ENCODE measurements at regions not wholly inside any gene's neighbourhood (a gene's known extent, or its start where the extent isn't known, plus 50 kb on each side); places are given as distances from the start of the nearest gene placed in this dataset.

DNA sequence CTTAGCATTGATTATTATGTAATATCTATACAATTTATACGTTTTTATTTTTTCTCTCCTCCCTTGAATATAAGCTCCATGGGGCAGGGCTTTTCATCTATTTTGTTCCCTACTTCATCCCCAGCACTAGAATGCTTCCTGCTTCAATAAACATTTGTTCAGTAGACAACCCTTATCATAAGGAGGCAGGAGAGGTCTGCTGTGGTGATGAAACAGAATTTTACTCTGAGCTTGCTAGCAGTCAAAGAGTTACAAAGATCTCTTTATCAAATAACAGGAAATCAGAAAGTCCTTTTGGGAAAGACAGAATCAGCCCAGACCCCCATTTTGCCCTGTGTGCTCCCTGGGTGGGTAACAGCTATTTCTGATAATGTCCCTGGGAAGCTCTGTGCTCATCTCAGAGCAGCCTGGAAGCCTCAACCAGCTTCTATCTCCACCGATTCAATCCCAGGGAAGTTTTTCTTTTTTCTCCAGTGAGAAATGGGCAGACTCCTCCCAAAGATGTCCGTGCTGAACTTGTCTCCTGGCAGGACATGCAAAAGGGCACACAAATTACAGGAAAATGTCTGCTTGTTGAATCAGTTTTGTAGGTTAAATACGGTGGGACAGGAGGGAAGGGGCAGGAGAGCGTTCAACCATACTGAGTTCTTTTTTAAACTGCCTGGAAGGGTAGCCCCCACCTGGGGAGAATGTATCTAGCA lies 84.7 kb upstream of the PKDCC start:
- Histone ChIP-seq H3K4me3 (no peak overlapping the region), H3K4me1 (peaks cover 13 to 55% (median 33%) of the 10 kb centered on the region in 3 donors), H3K36me3 (no peaks in the 10 kb centered on the region), H3K27me3 (peaks cover 0 to 12% (median 0%) of the 10 kb centered on the region in 4 donors), H3K9me3 (no peaks in the 10 kb centered on the region), H3K27ac (peak overlapping the region in 2 of 4 donors; percentile 27 to 28)
- intact Hi-C loops (cut with DNase I), result no loop called here
- TF ChIP-seq, protein P1, sequence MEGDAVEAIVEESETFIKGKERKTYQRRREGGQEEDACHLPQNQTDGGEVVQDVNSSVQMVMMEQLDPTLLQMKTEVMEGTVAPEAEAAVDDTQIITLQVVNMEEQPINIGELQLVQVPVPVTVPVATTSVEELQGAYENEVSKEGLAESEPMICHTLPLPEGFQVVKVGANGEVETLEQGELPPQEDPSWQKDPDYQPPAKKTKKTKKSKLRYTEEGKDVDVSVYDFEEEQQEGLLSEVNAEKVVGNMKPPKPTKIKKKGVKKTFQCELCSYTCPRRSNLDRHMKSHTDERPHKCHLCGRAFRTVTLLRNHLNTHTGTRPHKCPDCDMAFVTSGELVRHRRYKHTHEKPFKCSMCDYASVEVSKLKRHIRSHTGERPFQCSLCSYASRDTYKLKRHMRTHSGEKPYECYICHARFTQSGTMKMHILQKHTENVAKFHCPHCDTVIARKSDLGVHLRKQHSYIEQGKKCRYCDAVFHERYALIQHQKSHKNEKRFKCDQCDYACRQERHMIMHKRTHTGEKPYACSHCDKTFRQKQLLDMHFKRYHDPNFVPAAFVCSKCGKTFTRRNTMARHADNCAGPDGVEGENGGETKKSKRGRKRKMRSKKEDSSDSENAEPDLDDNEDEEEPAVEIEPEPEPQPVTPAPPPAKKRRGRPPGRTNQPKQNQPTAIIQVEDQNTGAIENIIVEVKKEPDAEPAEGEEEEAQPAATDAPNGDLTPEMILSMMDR (IDR thresholded peaks at IDR 0.05), result no peak
- TF ChIP-seq POLR2A (IDR thresholded peaks at IDR 0.05), result no peak
- no peak for DNase-seq
- WGBS, 2 donors, result 74 to 84% methylated on average over 4 to 5 of the region's 5 CpGs

DNA sequence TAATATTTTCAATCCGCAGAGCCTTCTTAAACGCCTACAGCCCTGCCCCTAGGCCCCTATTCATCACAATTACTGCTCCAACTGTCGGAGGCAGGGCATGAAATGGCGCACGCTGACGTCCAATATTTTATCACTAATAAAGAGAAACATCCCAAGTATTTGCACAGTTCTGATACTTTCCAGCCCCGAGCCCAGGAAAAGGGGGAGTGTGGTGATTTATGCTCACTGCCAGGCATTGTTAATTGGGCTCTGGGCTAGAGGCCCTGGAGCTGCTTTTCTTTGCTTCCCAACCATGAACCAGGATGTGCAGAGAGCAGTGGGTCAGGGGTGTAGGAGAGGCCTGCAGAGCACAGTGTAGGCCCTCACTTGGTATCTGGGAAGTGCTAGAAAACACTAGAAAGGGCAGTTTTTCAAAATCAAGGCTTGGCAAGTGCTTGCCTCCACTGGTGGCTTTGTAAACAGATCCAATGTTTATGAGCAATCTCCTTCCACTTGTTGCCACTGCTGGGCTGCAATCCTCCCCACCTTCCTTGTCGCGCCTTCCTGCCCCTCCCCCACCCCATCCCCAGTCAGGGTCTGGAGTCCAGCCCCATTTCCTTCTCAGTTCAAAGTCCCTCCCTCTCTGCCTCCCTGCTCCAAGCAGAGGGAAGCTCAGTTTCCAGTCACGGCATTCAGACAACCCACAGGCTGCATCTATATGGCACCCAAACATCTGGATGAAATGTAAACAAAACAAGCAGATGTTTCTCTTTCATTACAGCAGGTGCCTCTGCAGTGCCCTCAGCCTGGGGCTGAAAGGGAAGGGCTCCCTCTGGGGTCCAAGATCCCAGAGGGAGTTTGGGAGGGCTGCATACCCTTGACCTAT lies 83.9 kb upstream of the PKDCC start:
- 49 to 76% methylated on average over 9 to 10 of the region's 10 CpGs for WGBS, 2 donors
- peaks cover 0 to 12% (median 0%) of the 10 kb centered on the region in 4 donors for H3K27me3 ChIP-seq
- intact Hi-C loops (cut with DNase I), result no loop called here
- TF ChIP-seq POLR2A (IDR thresholded peaks at IDR 0.05), result no peak
- TF ChIP-seq, protein P1 (IDR thresholded peaks at IDR 0.05), result no peak
- no peaks in the 10 kb centered on the region for H3K9me3 ChIP-seq
- no peak overlapping the region for H3K4me3 ChIP-seq
- peaks cover 13 to 51% (median 29%) of the 10 kb centered on the region in 3 donors for H3K4me1 ChIP-seq
- peak overlapping the region in 2 of 4 donors; percentile 28 to 47 for H3K27ac ChIP-seq
- no peaks in the 10 kb centered on the region for H3K36me3 ChIP-seq
- no peak for DNase-seq

DNA sequence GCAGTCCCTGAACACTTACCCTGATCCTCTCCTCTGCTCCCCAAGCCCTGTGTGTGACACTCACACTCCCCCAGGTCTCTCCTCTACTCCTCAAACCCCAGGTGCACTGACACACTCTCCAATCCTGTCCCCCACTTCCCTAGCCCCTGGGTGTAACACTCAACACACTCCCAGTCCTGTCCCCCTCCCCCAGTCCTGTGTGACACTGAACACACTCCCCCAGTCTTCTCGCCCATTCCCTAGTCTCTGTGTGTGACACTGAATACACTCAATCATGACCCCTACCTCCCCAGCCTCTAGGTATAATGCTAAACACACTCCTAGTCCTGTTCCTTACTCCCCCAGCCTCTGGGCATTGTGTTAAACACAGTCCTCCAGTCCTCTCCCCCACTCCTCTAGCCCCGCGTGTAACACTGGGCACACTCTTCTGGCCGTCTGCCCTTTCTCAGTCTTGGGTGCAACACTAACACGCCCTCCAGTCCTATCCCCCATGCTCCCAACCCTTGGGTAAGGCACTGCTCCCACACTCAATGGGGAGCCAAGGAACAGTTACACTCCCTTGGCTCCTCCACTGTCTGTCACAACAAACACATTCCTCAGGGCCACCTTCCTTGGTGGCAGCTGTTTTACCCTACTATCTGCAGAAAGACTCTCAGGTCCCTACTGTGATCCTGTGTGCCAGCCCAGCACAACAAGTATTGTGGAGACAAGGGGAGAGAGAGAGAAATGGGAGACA lies 82.5 kb upstream of the PKDCC start:
- Histone ChIP-seq H3K27me3 (peaks cover 0 to 12% (median 0%) of the 10 kb centered on the region in 4 donors), H3K27ac (peak overlapping the region in 3 of 4 donors; percentile 51 to 72 (median 68)), H3K9me3 (no peaks in the 10 kb centered on the region), H3K4me3 (no peak overlapping the region), H3K36me3 (no peaks in the 10 kb centered on the region), H3K4me1 (peaks cover 13 to 51% (median 29%) of the 10 kb centered on the region in 3 donors)
- no peak for TF ChIP-seq POLR2A (IDR thresholded peaks at IDR 0.05)
- TF ChIP-seq, protein P1 (IDR thresholded peaks at IDR 0.05), result no peak
- 58 to 72% methylated on average over 5 of the region's 5 CpGs for WGBS, 2 donors
- DNase-seq, result no peak
- intact Hi-C loops (cut with DNase I), result no loop called here

DNA sequence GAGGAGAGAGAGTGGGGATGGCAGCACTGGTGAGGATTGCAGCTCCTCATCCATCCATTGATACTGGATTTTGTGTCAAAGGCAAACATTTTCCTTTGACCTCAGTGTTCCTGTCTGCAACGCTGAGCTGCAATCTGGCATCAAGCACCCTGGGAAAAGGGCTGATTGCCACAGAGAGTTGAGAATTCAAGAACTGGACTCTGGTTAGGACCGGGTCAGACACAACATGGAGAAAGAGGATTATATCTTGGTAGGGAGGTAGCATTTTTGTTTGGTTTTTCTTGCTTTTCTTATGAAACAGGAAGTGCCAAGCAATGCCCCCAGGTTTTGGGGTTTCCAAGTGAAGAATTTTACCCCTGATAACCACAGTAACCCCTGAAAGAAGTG lies 81.9 kb upstream of the PKDCC start:
- peak overlapping the region in 3 of 4 donors; percentile 51 to 72 (median 68) for H3K27ac ChIP-seq
- TF ChIP-seq POLR2A (IDR thresholded peaks at IDR 0.05), result no peak
- TF ChIP-seq, protein P1 (IDR thresholded peaks at IDR 0.05), result no peak
- H3K4me1 ChIP-seq, result peaks cover 13 to 51% (median 29%) of the 10 kb centered on the region in 3 donors
- no peak for DNase-seq
- WGBS, 2 donors, result 55 to 58% methylated on average over 2 of the region's 2 CpGs
- H3K27me3 ChIP-seq, result peaks cover 0 to 12% (median 0%) of the 10 kb centered on the region in 4 donors
- no peak overlapping the region for H3K4me3 ChIP-seq
- H3K9me3 ChIP-seq, result no peaks in the 10 kb centered on the region
- intact Hi-C loops (cut with DNase I), result no loop called here
- H3K36me3 ChIP-seq, result no peaks in the 10 kb centered on the region

Data from esophagus squamous epithelium (tissue), 5 donors.